ENCODE measurements at regions not wholly inside any gene's neighbourhood (a gene's known extent, or its start where the extent isn't known, plus 50 kb on each side); places are given as distances from the start of the nearest gene placed in this dataset.

DNA sequence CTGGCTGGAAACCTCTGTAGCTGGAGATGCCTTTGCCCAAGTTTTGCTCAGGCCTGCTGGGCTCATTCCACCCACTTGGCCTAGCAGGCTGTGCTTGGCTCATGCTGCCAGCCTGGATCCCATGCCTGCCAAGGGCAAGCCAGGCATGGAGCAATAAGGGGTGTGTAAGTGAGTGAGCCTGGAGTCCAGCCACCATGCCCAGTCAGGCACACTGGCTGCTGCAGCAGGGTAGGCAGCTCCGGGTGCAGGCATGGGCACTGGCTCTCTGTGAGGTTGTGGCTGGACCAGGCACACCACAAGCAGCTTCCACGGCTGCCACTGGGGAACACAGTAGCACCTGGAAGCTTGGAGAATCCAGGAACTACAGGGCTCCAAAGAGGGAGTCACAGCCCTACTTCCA lies 147.7 kb upstream of the HS6ST1 start:
- peaks cover 26% of the 10 kb centered on the region for H3K9me3 ChIP-seq (ENCODE audit: low read depth, low read length, poor library complexity, severe bottlenecking)
- ChIA-PET CTCF (no interaction called here), POLR2A (ENCODE audit: low non-redundant PET) (no interaction called here)
- no peak overlapping the region for H3K4me3 ChIP-seq (ENCODE audit: low read depth, low read length, poor library complexity, severe bottlenecking)
- no peaks in the 10 kb centered on the region for H3K4me1 ChIP-seq (ENCODE audit: insufficient read depth, low read length, poor library complexity, severe bottlenecking)
- no TSS peak for BruUV-seq (replicated peaks)
- no peak for TF ChIP-seq EZH2 (IDR thresholded peaks at IDR 0.05; ENCODE audit: borderline replicate concordance, low read depth, low read length, poor library complexity, severe bottlenecking)
- no peak for TF ChIP-seq CTCF (conservative IDR thresholded peaks at IDR 0.05; ENCODE audit: low read depth, low read length)
- no peak overlapping the region for H3K27ac ChIP-seq (ENCODE audit: low read depth, low read length, poor library complexity, severe bottlenecking)
- no peaks in the 10 kb centered on the region for H3K36me3 ChIP-seq (ENCODE audit: insufficient read depth, low read length, poor library complexity, severe bottlenecking)
- DNase-seq (ENCODE audit: low spot score), result no peak
- no peaks in the 10 kb centered on the region for H3K27me3 ChIP-seq (replicated peaks; ENCODE audit: insufficient read depth, low read depth, low read length, poor library complexity)
- intact Hi-C loops (cut with micrococcal nuclease; ENCODE audit: unreplicated experiment), result no loop called here

DNA sequence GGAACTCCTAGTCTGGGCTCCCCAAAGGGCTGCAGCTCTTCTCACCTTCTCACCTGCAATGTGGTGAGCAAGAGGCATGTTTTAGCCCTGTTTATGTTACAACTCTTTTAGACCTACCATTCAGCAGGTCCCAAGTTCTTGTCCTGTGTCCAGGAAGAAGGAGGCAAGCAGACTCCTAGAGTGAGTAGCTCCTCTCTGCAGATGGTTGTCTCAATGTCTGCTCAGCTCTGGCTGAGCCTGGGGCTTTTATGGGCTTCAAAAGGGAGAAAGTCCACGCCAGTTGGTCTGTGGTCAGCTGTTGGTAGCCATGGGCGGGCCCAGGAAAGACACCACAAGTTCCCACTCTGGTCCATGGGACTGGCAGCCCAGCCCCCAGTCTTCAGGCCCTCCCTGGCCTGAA lies 148.1 kb upstream of the HS6ST1 start:
- Histone ChIP-seq H3K36me3 (ENCODE audit: insufficient read depth, low read length, poor library complexity, severe bottlenecking) (no peaks in the 10 kb centered on the region), H3K4me3 (ENCODE audit: low read depth, low read length, poor library complexity, severe bottlenecking) (no peak overlapping the region), H3K27ac (ENCODE audit: low read depth, low read length, poor library complexity, severe bottlenecking) (no peak overlapping the region), H3K27me3 (replicated peaks; ENCODE audit: insufficient read depth, low read depth, low read length, poor library complexity) (no peaks in the 10 kb centered on the region), H3K9me3 (ENCODE audit: low read depth, low read length, poor library complexity, severe bottlenecking) (peaks cover 22% of the 10 kb centered on the region), H3K4me1 (ENCODE audit: insufficient read depth, low read length, poor library complexity, severe bottlenecking) (no peaks in the 10 kb centered on the region)
- POLR2A ChIA-PET (ENCODE audit: low non-redundant PET), result no interaction called here
- DNase-seq (ENCODE audit: low spot score), result no peak
- CTCF ChIA-PET, result no interaction called here
- intact Hi-C loops (cut with micrococcal nuclease; ENCODE audit: unreplicated experiment), result no loop called here
- no TSS peak for BruUV-seq (replicated peaks)
- no peak for TF ChIP-seq EZH2 (IDR thresholded peaks at IDR 0.05; ENCODE audit: borderline replicate concordance, low read depth, low read length, poor library complexity, severe bottlenecking)
- TF ChIP-seq CTCF (conservative IDR thresholded peaks at IDR 0.05; ENCODE audit: low read depth, low read length), result no peak

- Histone ChIP-seq H3K36me3 (ENCODE audit: insufficient read depth, low read length, poor library complexity, severe bottlenecking) (no peaks in the 10 kb centered on the region), H3K27me3 (replicated peaks; ENCODE audit: insufficient read depth, low read depth, low read length, poor library complexity) (no peaks in the 10 kb centered on the region), H3K27ac (ENCODE audit: low read depth, low read length, poor library complexity, severe bottlenecking) (no peak overlapping the region), H3K4me3 (ENCODE audit: low read depth, low read length, poor library complexity, severe bottlenecking) (no peak overlapping the region), H3K9me3 (ENCODE audit: low read depth, low read length, poor library complexity, severe bottlenecking) (peaks cover 22% of the 10 kb centered on the region), H3K4me1 (ENCODE audit: insufficient read depth, low read length, poor library complexity, severe bottlenecking) (no peaks in the 10 kb centered on the region)
- TF ChIP-seq CTCF (conservative IDR thresholded peaks at IDR 0.05; ENCODE audit: low read depth, low read length) (no peak), EZH2 (IDR thresholded peaks at IDR 0.05; ENCODE audit: borderline replicate concordance, low read depth, low read length, poor library complexity, severe bottlenecking) (no peak)
- ChIA-PET POLR2A (ENCODE audit: low non-redundant PET) (no interaction called here), CTCF (no interaction called here)
- no peak for DNase-seq (ENCODE audit: low spot score)
- intact Hi-C loops (cut with micrococcal nuclease; ENCODE audit: unreplicated experiment), result no loop called here
- BruUV-seq (replicated peaks), result no TSS peak
Measured at GRCh38 chr2:128467321-128467969, 148.8 kb upstream of the HS6ST1 start.

All from A673 (cell line).